ENCODE measurements at regions not wholly inside any gene's neighbourhood (a gene's known extent, or its start where the extent isn't known, plus 50 kb on each side); places are given as distances from the start of the nearest gene placed in this dataset.

- no peak for TF ChIP-seq ARNTL (CRISPR knock-in tag; IDR thresholded peaks at IDR 0.05; ENCODE audit: borderline replicate concordance, low read depth)
- TF ChIP-seq RARB (CRISPR knock-in tag; IDR thresholded peaks at IDR 0.05), result no peak
- TF ChIP-seq ZFP30 (CRISPR knock-in tag; IDR thresholded peaks at IDR 0.05), result no peak
- TF ChIP-seq ISL1 (CRISPR knock-in tag; IDR thresholded peaks at IDR 0.05), result no peak
- no peak for TF ChIP-seq ZNF70 (CRISPR knock-in tag; IDR thresholded peaks at IDR 0.05)
- TF ChIP-seq CSDC2 (CRISPR knock-in tag; IDR thresholded peaks at IDR 0.05), result no peak
- TF ChIP-seq, protein P1, sequence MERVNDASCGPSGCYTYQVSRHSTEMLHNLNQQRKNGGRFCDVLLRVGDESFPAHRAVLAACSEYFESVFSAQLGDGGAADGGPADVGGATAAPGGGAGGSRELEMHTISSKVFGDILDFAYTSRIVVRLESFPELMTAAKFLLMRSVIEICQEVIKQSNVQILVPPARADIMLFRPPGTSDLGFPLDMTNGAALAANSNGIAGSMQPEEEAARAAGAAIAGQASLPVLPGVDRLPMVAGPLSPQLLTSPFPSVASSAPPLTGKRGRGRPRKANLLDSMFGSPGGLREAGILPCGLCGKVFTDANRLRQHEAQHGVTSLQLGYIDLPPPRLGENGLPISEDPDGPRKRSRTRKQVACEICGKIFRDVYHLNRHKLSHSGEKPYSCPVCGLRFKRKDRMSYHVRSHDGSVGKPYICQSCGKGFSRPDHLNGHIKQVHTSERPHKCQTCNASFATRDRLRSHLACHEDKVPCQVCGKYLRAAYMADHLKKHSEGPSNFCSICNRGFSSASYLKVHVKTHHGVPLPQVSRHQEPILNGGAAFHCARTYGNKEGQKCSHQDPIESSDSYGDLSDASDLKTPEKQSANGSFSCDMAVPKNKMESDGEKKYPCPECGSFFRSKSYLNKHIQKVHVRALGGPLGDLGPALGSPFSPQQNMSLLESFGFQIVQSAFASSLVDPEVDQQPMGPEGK (CRISPR knock-in tag; IDR thresholded peaks at IDR 0.05; ENCODE audit: borderline replicate concordance), result no peak
- TF ChIP-seq, protein P2, sequence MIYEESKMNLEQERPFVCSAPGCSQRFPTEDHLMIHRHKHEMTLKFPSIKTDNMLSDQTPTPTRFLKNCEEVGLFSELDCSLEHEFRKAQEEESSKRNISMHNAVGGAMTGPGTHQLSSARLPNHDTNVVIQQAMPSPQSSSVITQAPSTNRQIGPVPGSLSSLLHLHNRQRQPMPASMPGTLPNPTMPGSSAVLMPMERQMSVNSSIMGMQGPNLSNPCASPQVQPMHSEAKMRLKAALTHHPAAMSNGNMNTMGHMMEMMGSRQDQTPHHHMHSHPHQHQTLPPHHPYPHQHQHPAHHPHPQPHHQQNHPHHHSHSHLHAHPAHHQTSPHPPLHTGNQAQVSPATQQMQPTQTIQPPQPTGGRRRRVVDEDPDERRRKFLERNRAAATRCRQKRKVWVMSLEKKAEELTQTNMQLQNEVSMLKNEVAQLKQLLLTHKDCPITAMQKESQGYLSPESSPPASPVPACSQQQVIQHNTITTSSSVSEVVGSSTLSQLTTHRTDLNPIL (CRISPR knock-in tag; IDR thresholded peaks at IDR 0.05; ENCODE audit: low read depth), result no peak
These were observed 178.7 kb upstream of the RBPJ start for GRCh38 chr4:26141911-26142638.
